GM12878 (cell line): ENCODE measurements at regions not wholly inside any gene's neighbourhood (a gene's known extent, or its start where the extent isn't known, plus 50 kb on each side); places are given as distances from the start of the nearest gene placed in this dataset.

Experiments used
- ATAC-seq: fragments of 200-7000 bp; cut with Tn5 transposase; 3 replicates; pipeline ENCODE4 v1.9.1; 2020; ENCODE audit warnings: mild to moderate bottlenecking, moderate library complexity
- BruUV-seq: library from RNA; stranded (reverse); fragments of 400-500 nt; replicated peaks from 2 replicates; lab custom pipeline; 2021; lab: Mats Ljungman, UMichigan
- CTCF ChIA-PET: fragments of 300-600 bp; sonication (Branson Sonifier 250); formaldehyde crosslinking; extraction: SDS; loops from one replicate; lab custom pipeline; 2021; ENCODE audit warnings: inconsistent platforms; lab: Yijun Ruan, JAX
- POLR2A ChIA-PET: fragments of 350-600 bp; formaldehyde crosslinking; extraction: SDS; loops from one replicate; lab custom pipeline; 2021; ENCODE audit warnings: inconsistent platforms; lab: Charles Lee
- RAD21 ChIA-PET: fragments of 300-600 bp; sonication (Branson Sonifier 250); formaldehyde crosslinking; loops from one replicate; lab custom pipeline; 2023; ENCODE audit warnings: antibody characterized with exemption; ENCODE audit not compliant: unreplicated experiment; lab: Charles Lee
- SMC1A ChIA-PET: fragments of 300-600 bp; sonication (Branson Sonifier 250); formaldehyde crosslinking; loops from one replicate; lab custom pipeline; 2023; ENCODE audit not compliant: unreplicated experiment, uncharacterized antibody; lab: Charles Lee
- DNase-seq: peaks from one replicate; pipeline ENCODE4 v3.0.0-alpha.2; 2011; ENCODE audit warnings: low read depth, low spot score
- FAIRE-seq: peaks from 3 replicates; lab custom pipeline; 2011; peaks lifted over from hg19 to GRCh38; lab: Jason Lieb, UNC
- H2AFZ ChIP-seq: 2 replicates; pipeline ENCODE4 v1.6.0; 2011; ENCODE audit warnings: low read depth, low read length, control low read depth; ENCODE audit not compliant: control insufficient read depth
- H3K27ac ChIP-seq: 2 replicates; pipeline ENCODE4 v1.5.1; 2011; ENCODE audit warnings: control low read depth; ENCODE audit not compliant: control insufficient read depth, insufficient read depth
- H3K27me3 ChIP-seq, 2 experiments: replicated peaks in 1 of 2; 2 replicates each; pipeline versions ENCODE4 v1.6.0 to v1.6.1; 2011; ENCODE audit warnings: low read length in 1 of 2; ENCODE audit not compliant: control insufficient read depth in 2 of 2, insufficient read depth in 2 of 2
- H3K36me3 ChIP-seq, 2 experiments: 2 replicates each; pipeline ENCODE4 v1.5.1; 2011; ENCODE audit warnings: low read length in 1 of 2; ENCODE audit not compliant: control insufficient read depth in 2 of 2, insufficient read depth in 2 of 2
- H3K4me1 ChIP-seq: 2 replicates; pipeline ENCODE4 v1.6.1; 2011; ENCODE audit warnings: mild to moderate bottlenecking, low read length, moderate library complexity, mixed read lengths; ENCODE audit not compliant: control insufficient read depth, insufficient read depth
- H3K4me2 ChIP-seq: 2 replicates; pipeline ENCODE4 v1.6.0; 2011; ENCODE audit warnings: control low read depth; ENCODE audit not compliant: control insufficient read depth, insufficient read depth
- H3K4me3 ChIP-seq: fragments of 200-600 bp; sonication (generic); 2 replicates; pipeline ENCODE4 v1.5.1; 2016
- H3K79me2 ChIP-seq: 2 replicates; pipeline ENCODE4 v1.6.0; 2011; ENCODE audit warnings: low read length; ENCODE audit not compliant: control insufficient read depth, insufficient read depth
- H3K9ac ChIP-seq: 2 replicates; pipeline ENCODE4 v1.8.0; 2011; ENCODE audit warnings: low read length, control low read depth, mixed read lengths; ENCODE audit not compliant: control insufficient read depth, insufficient read depth
- H3K9me3 ChIP-seq: replicated peaks from 3 replicates; pipeline ENCODE4 v1.5.1; 2011; ENCODE audit warnings: mild to moderate bottlenecking, low read length; ENCODE audit not compliant: control insufficient read depth, insufficient read depth
- H4K20me1 ChIP-seq: 2 replicates; pipeline ENCODE4 v1.6.0; 2011; ENCODE audit not compliant: control insufficient read depth, insufficient read depth
- ATF2 ChIP-seq: IDR thresholded peaks from 2 replicates; pipeline ENCODE4 v1.6.1; 2012; ENCODE audit warnings: low read length, inconsistent platforms
- BCL11A ChIP-seq: IDR thresholded peaks from 2 replicates; pipeline ENCODE4 v1.6.1; 2011; ENCODE audit warnings: low read depth, low read length
- BHLHE40 ChIP-seq, 2 experiments: fragments of 450-650 bp in 1 of 2; IDR thresholded peaks; 2 replicates each; pipeline ENCODE4 v1.6.1; 2011 to 2017; ENCODE audit warnings: low read depth in 2 of 2, borderline replicate concordance in 1 of 2, improper control_type of control experiment in 1 of 2, low read length in 1 of 2, mild to moderate bottlenecking in 1 of 2
- CBX3 ChIP-seq: fragments of 200-600 bp; sonication (generic); IDR thresholded peaks from 2 replicates; pipeline ENCODE4 v1.6.1; 2016; ENCODE audit warnings: low read depth, borderline replicate concordance
- FOS ChIP-seq: IDR thresholded peaks from 3 replicates; pipeline ENCODE4 v1.6.1; 2011; ENCODE audit warnings: borderline replicate concordance; ENCODE audit not compliant: insufficient read length; ENCODE audit errors: extremely low read depth
- LARP7 ChIP-seq: fragments of 450-650 bp; IDR thresholded peaks from 2 replicates; pipeline ENCODE4 v1.6.1; 2017; ENCODE audit warnings: mild to moderate bottlenecking
- NFYA ChIP-seq: IDR thresholded peaks from 2 replicates; pipeline ENCODE4 v1.6.1; 2011; ENCODE audit warnings: low read depth, mild to moderate bottlenecking, low read length, improper control_type of control experiment, borderline replicate concordance
- NFYB ChIP-seq: IDR thresholded peaks from 2 replicates; pipeline ENCODE4 v1.6.1; 2011; ENCODE audit warnings: low read depth, mild to moderate bottlenecking, low read length, improper control_type of control experiment, moderate library complexity; ENCODE audit not compliant: insufficient read depth
- PAX8 ChIP-seq: fragments of 450-650 bp; IDR thresholded peaks from 2 replicates; pipeline ENCODE4 v1.6.1; 2017; ENCODE audit warnings: mild to moderate bottlenecking, moderate library complexity
- PRDM15 ChIP-seq: fragments of 450-650 bp; formaldehyde crosslinking; IDR thresholded peaks from 2 replicates; pipeline ENCODE4 v1.4.0; 2020; ENCODE audit warnings: mild to moderate bottlenecking, moderate library complexity
- SIX5 ChIP-seq: IDR thresholded peaks from 2 replicates; pipeline ENCODE4 v1.6.1; 2011; ENCODE audit warnings: mild to moderate bottlenecking, low read depth, low read length, moderate library complexity; ENCODE audit not compliant: severe bottlenecking
- SKIL ChIP-seq: fragments of 450-650 bp; IDR thresholded peaks from 2 replicates; pipeline ENCODE4 v1.6.1; 2017; ENCODE audit warnings: mild to moderate bottlenecking, low read depth, inconsistent platforms; ENCODE audit not compliant: poor library complexity, severe bottlenecking
- SP1 ChIP-seq: IDR thresholded peaks from one replicate; pipeline ENCODE4 v1.6.1; 2011; ENCODE audit warnings: low read depth, low read length
- TCF7 ChIP-seq: IDR thresholded peaks from 2 replicates; pipeline ENCODE4 v1.6.1; 2014; ENCODE audit warnings: antibody characterized with exemption, borderline replicate concordance
- ZNF384 ChIP-seq: IDR thresholded peaks from 2 replicates; pipeline ENCODE4 v1.6.1; 2012; ENCODE audit warnings: low read depth, mild to moderate bottlenecking, low read length, improper control_type of control experiment, borderline replicate concordance
- WGBS: methylation state at CpG from one replicate; pipeline ENCODE4 v1.1.6; 2016; ENCODE audit warnings: low lambda C conversion rate; ENCODE audit not compliant: insufficient replicate concordance, insufficient coverage; ENCODE audit errors: missing lambda C conversion rate; 5-methylcytosine and 5-hydroxymethylcytosine counted together
- in situ Hi-C: fragments of 300-500 bp; cut with MboI; formaldehyde crosslinking; loops from 9 replicates; pipeline ENCODE4 v1.14.3; 2018; ENCODE audit warnings: mixed read lengths
- intact Hi-C: fragments of 100-400 bp; cut with micrococcal nuclease; formaldehyde crosslinking; loops from one replicate; pipeline ENCODE4 v1.14.2; 2022; ENCODE audit not compliant: unreplicated experiment

- TF ChIP-seq PRDM15 (no peak), ZNF384 (no peak), SIX5 (no peak)
Observed at GRCh38 chr4:53786632-53787031, 195.3 kb upstream of the LNX1 start (continued).

GRCh38 chr4:53785996-53786395, 194.7 kb upstream of the LNX1 start:
- in situ Hi-C loops = no loop called here
- TF ChIP-seq LARP7 = no peak
- no peak for TF ChIP-seq TCF7
- no peak for TF ChIP-seq CBX3
- TF ChIP-seq ATF2 = no peak
- TF ChIP-seq FOS = no peak
- TF ChIP-seq BCL11A = no peak
- no peak for TF ChIP-seq SKIL
- no peak for TF ChIP-seq BHLHE40 (IDR thresholded peaks at IDR 0.05; ENCODE audit: borderline replicate concordance in 1 of 2, low read depth in 2 of 2, low read length in 1 of 2)
- TF ChIP-seq SP1 = no peak
- TF ChIP-seq NFYB = no peak
- no peak for TF ChIP-seq PAX8
- TF ChIP-seq NFYA = no peak

More at GRCh38 chr4:53785996-53786395, 194.7 kb upstream of the LNX1 start:
- no peak overlapping the region for H3K27ac ChIP-seq
- CTCF ChIA-PET = no interaction called here
- no peaks in the 10 kb centered on the region for H3K79me2 ChIP-seq
- SMC1A ChIA-PET = no interaction called here
- intact Hi-C loops = no loop called here
- no peak overlapping the region for H3K9ac ChIP-seq
- POLR2A ChIA-PET = no interaction called here
- ATAC-seq (no peak), DNase-seq (no peak), FAIRE-seq (no peak)
- no peaks in the 10 kb centered on the region for H3K4me1 ChIP-seq
- H4K20me1 ChIP-seq = no peaks in the 10 kb centered on the region
- no peak overlapping the region for H3K4me2 ChIP-seq
- RAD21 ChIA-PET = no interaction called here
- H3K36me3 ChIP-seq = no peaks in the 10 kb centered on the region
- no peak overlapping the region for H3K4me3 ChIP-seq
- no TSS peak for BruUV-seq
- no peaks in the 10 kb centered on the region; a peak in 1 of 4 replicates for H3K27me3 ChIP-seq
- no peak overlapping the region for H2AFZ ChIP-seq
- H3K9me3 ChIP-seq = no peaks in the 10 kb centered on the region
- 68% methylated on average over 6 of the region's 6 CpGs for WGBS
